ENCODE measurements at regions not wholly inside any gene's neighbourhood (a gene's known extent, or its start where the extent isn't known, plus 50 kb on each side); places are given as distances from the start of the nearest gene placed in this dataset.

DNA sequence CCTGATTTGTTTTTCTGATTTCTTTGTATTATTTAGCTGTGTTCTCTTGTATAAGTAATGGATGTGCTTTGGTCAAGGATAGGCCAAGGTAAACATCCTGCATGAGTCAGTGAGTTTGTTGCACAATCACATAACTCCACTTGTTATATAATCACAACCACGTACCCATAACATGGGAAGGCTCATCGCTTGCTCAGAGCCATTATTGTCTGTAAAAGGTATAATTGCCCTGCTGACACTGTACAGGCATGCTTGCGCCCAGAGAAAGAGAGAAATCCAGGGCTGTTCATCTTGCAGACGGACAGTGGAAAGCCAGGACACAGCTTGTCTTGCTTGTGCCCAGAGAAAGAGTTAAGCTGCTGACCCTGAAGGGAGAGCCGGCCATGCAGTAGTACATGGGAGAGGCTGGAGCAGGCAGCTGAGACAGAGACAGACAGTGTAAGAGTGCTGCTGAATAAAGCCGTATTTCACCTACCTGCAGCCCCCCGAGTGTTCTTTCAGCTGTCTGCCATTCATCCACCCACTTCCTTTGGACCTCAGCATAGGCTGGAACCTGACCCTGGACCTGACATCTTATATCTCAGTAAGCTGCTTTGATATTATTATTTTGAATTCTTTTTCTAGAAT is 174.7 kb upstream of the DAAM1 start (continued):
- no peak for TF ChIP-seq WIZ (CRISPR knock-in tag; IDR thresholded peaks at IDR 0.05)
- TF ChIP-seq NCOA2 (CRISPR knock-in tag; IDR thresholded peaks at IDR 0.05): peak; percentile 85
- TF ChIP-seq HIVEP1 (CRISPR knock-in tag; IDR thresholded peaks at IDR 0.05): no peak
- no peak for TF ChIP-seq HES4 (CRISPR knock-in tag; IDR thresholded peaks at IDR 0.05; ENCODE audit: borderline replicate concordance)
- TF ChIP-seq, protein P1, sequence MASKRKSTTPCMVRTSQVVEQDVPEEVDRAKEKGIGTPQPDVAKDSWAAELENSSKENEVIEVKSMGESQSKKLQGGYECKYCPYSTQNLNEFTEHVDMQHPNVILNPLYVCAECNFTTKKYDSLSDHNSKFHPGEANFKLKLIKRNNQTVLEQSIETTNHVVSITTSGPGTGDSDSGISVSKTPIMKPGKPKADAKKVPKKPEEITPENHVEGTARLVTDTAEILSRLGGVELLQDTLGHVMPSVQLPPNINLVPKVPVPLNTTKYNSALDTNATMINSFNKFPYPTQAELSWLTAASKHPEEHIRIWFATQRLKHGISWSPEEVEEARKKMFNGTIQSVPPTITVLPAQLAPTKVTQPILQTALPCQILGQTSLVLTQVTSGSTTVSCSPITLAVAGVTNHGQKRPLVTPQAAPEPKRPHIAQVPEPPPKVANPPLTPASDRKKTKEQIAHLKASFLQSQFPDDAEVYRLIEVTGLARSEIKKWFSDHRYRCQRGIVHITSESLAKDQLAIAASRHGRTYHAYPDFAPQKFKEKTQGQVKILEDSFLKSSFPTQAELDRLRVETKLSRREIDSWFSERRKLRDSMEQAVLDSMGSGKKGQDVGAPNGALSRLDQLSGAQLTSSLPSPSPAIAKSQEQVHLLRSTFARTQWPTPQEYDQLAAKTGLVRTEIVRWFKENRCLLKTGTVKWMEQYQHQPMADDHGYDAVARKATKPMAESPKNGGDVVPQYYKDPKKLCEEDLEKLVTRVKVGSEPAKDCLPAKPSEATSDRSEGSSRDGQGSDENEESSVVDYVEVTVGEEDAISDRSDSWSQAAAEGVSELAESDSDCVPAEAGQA (IDR thresholded peaks at IDR 0.05; ENCODE audit: low read depth): no peak
- TF ChIP-seq, protein P1 (CRISPR knock-in tag; IDR thresholded peaks at IDR 0.05; ENCODE audit: borderline replicate concordance): no peak
- no peak for TF ChIP-seq ZC3H4 (CRISPR knock-in tag; IDR thresholded peaks at IDR 0.05; ENCODE audit: borderline replicate concordance)
- TF ChIP-seq SRY (CRISPR knock-in tag; IDR thresholded peaks at IDR 0.05): no peak
- TF ChIP-seq, protein P2, sequence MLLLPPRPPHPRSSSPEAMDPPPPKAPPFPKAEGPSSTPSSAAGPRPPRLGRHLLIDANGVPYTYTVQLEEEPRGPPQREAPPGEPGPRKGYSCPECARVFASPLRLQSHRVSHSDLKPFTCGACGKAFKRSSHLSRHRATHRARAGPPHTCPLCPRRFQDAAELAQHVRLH (CRISPR knock-in tag; IDR thresholded peaks at IDR 0.05; ENCODE audit: borderline replicate concordance, low read depth): 0 out of 2 replicates have a peak, but pooled peaks have one; percentile 33
- TF ChIP-seq, protein P3, sequence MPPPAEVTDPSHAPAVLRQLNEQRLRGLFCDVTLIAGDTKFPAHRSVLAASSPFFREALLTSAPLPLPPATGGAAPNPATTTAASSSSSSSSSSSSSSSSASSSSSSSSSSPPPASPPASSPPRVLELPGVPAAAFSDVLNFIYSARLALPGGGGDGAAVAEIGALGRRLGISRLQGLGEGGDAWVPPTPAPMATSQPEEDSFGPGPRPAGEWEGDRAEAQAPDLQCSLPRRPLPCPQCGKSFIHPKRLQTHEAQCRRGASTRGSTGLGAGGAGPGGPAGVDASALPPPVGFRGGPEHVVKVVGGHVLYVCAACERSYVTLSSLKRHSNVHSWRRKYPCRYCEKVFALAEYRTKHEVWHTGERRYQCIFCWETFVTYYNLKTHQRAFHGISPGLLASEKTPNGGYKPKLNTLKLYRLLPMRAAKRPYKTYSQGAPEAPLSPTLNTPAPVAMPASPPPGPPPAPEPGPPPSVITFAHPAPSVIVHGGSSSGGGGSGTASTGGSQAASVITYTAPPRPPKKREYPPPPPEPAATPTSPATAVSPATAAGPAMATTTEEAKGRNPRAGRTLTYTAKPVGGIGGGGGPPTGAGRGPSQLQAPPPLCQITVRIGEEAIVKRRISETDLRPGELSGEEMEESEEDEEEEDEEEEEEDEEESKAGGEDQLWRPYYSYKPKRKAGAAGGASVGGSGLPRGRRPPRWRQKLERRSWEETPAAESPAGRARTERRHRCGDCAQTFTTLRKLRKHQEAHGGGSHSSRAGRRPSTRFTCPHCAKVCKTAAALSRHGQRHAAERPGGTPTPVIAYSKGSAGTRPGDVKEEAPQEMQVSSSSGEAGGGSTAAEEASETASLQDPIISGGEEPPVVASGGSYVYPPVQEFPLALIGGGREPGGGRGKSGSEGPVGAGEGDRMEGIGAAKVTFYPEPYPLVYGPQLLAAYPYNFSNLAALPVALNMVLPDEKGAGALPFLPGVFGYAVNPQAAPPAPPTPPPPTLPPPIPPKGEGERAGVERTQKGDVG (CRISPR knock-in tag; IDR thresholded peaks at IDR 0.05; ENCODE audit: borderline replicate concordance): no peak
- TF ChIP-seq MEIS1 (CRISPR knock-in tag; IDR thresholded peaks at IDR 0.05; ENCODE audit: borderline replicate concordance): no peak
- TF ChIP-seq, protein P4, sequence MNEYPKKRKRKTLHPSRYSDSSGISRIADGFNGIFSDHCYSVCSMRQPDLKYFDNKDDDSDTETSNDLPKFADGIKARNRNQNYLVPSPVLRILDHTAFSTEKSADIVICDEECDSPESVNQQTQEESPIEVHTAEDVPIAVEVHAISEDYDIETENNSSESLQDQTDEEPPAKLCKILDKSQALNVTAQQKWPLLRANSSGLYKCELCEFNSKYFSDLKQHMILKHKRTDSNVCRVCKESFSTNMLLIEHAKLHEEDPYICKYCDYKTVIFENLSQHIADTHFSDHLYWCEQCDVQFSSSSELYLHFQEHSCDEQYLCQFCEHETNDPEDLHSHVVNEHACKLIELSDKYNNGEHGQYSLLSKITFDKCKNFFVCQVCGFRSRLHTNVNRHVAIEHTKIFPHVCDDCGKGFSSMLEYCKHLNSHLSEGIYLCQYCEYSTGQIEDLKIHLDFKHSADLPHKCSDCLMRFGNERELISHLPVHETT (CRISPR knock-in tag; conservative IDR thresholded peaks at IDR 0.05): no peak
- TF ChIP-seq TCF7L2 (IDR thresholded peaks at IDR 0.05; ENCODE audit: low read depth, low read length): no peak
- no peak for TF ChIP-seq AKAP8 (CRISPR knock-in tag; IDR thresholded peaks at IDR 0.05)
- TF ChIP-seq, protein P5, sequence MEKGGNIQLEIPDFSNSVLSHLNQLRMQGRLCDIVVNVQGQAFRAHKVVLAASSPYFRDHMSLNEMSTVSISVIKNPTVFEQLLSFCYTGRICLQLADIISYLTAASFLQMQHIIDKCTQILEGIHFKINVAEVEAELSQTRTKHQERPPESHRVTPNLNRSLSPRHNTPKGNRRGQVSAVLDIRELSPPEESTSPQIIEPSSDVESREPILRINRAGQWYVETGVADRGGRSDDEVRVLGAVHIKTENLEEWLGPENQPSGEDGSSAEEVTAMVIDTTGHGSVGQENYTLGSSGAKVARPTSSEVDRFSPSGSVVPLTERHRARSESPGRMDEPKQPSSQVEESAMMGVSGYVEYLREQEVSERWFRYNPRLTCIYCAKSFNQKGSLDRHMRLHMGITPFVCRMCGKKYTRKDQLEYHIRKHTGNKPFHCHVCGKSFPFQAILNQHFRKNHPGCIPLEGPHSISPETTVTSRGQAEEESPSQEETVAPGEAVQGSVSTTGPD (CRISPR knock-in tag; IDR thresholded peaks at IDR 0.05): no peak
- no peak for TF ChIP-seq EZH2 (conservative IDR thresholded peaks at IDR 0.05; ENCODE audit: low read depth, low read length)
- no peak for TF ChIP-seq CENPX (CRISPR knock-in tag; IDR thresholded peaks at IDR 0.05)

Measured in HepG2 (cell line).